ENCODE measurements at regions not wholly inside any gene's neighbourhood (a gene's known extent, or its start where the extent isn't known, plus 50 kb on each side); places are given as distances from the start of the nearest gene placed in this dataset.
A peak's percentile ranks its signal among the peaks of the same experiment; 100 is the strongest.

DNA sequence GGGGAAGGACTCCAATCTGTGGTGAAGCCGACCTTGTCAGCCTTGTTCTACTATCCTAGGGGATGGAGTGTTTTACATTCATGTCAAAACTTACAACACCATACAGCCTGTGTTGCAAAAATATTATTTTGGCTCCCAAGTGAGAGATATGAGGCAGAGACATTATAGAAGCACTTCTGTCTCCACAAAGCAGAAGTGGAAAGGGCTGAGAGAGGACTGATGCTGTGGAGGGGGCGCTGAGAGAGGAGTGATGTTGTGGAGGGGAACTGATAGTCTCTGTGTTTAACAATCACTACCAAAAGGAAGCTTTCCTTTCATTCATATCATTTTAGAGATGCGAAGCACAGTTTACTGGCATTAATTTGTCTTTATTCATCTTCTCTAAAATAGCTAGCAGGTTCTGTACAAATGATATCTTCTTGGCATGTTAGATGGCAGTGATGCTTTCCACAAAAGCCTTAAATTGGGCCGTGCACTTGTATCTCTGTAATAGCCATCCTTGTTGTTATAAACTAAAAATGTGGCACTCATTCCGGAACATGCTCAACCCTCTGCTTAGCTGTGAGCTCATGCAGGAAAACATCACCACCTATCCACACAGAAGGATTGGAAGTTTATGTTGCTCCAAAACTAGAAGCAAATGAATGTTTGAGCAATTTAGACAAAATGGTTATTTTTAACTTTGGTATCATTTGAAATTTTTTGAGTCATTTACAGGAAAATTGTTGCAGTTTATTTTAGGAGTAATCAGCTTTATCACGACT, 134.6 kb upstream of the TP63 start:
- no peak for ATAC-seq (replicated peaks)
- Mint-ChIP-seq H3K36me3 (ENCODE audit: insufficient read depth) (no peaks in the 10 kb centered on the region), H3K27me3 (no peaks in the 10 kb centered on the region), H3K4me3 (no peak overlapping the region), H3K9me3 (peaks cover 6 to 8% of the 10 kb centered on the region in 2 donors), H3K4me1 (ENCODE audit: low read depth in 2 of 2) (peaks cover 6 to 7% of the 10 kb centered on the region in 2 donors), H3K27ac (no peak overlapping the region)
- no peak for DNase-seq

- H3K27ac Mint-ChIP-seq: no peak overlapping the region
- H3K4me3 Mint-ChIP-seq: no peak overlapping the region
- no peaks in the 10 kb centered on the region for H3K36me3 Mint-ChIP-seq (ENCODE audit: insufficient read depth)
- ATAC-seq (replicated peaks) (no peak), DNase-seq (no peak)
- H3K27me3 Mint-ChIP-seq: no peaks in the 10 kb centered on the region
- H3K4me1 Mint-ChIP-seq (ENCODE audit: low read depth in 2 of 2): peaks cover 12 to 19% of the 10 kb centered on the region in 2 donors
- peaks cover 6 to 8% of the 10 kb centered on the region in 2 donors for H3K9me3 Mint-ChIP-seq
Observed at GRCh38 chr3:189498995-189499704, 132.0 kb upstream of the TP63 start.

- DNase-seq (no peak), ATAC-seq (replicated peaks) (no peak)
- Mint-ChIP-seq H3K4me3 (no peak overlapping the region), H3K9me3 (peaks cover 6 to 8% of the 10 kb centered on the region in 2 donors), H3K27me3 (no peaks in the 10 kb centered on the region), H3K27ac (no peak overlapping the region), H3K4me1 (ENCODE audit: low read depth in 2 of 2) (peaks cover 12 to 22% of the 10 kb centered on the region in 2 donors), H3K36me3 (ENCODE audit: insufficient read depth) (no peaks in the 10 kb centered on the region)
Observed at GRCh38 chr3:189500299-189500698, 130.9 kb upstream of the TP63 start.

DNA sequence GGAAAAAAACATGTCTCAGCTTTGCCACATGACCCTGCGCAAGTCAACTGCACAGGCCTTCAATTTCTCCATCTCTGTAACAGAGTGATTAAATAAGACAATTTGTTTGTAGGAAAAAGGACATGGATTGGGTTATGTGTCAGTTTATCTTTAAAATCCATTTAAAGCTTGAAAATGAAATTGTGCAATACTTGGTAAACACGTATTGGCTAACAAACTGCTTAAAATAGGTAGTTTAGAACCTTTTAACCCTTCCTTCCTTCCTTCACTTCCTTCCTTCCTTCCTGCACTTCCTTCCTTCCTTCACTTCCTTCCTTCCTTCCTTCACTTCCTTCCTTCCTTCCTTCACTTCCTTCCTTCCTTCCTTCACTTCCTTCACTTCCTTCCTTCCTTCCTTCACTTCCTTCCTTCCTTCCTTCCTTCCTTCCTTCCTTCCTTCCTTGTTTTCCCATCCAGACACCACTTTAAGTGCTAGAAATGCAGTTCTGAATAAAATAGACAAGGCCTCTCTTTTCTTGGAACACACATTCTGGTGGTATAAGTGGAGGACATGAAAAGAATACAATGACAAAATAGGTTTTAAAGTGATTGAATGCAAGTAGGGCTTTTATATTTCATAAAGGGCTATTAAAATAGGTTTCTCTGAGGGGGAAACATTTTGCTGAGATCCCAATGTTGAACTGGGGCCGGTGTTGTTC, 130.2 kb upstream of the TP63 start:
- no peak for ATAC-seq (replicated peaks)
- no peak for DNase-seq

GRCh38 chr3:189502256-189502655, 128.9 kb upstream of the TP63 start:
- no peaks in the 10 kb centered on the region for H3K36me3 Mint-ChIP-seq (ENCODE audit: insufficient read depth)
- H3K27me3 Mint-ChIP-seq: no peaks in the 10 kb centered on the region
- H3K27ac Mint-ChIP-seq: no peak overlapping the region
- peaks cover 6 to 8% of the 10 kb centered on the region in 2 donors for H3K9me3 Mint-ChIP-seq
- H3K4me3 Mint-ChIP-seq: no peak overlapping the region
- peaks cover 12 to 21% of the 10 kb centered on the region in 2 donors for H3K4me1 Mint-ChIP-seq (ENCODE audit: low read depth in 2 of 2)
- ATAC-seq (replicated peaks) (no peak), DNase-seq (no peak)

More for the DNA sequence above, 130.2 kb upstream of the TP63 start:
- peak overlapping the region in 1 of 2 donors; percentile 39 for H3K27ac Mint-ChIP-seq
- H3K4me1 Mint-ChIP-seq (ENCODE audit: low read depth in 2 of 2): peaks cover 12 to 22% of the 10 kb centered on the region in 2 donors
- H3K36me3 Mint-ChIP-seq (ENCODE audit: insufficient read depth): no peaks in the 10 kb centered on the region
- no peaks in the 10 kb centered on the region for H3K27me3 Mint-ChIP-seq
- peaks cover 6 to 8% of the 10 kb centered on the region in 2 donors for H3K9me3 Mint-ChIP-seq
- H3K4me3 Mint-ChIP-seq: no peak overlapping the region

DNA sequence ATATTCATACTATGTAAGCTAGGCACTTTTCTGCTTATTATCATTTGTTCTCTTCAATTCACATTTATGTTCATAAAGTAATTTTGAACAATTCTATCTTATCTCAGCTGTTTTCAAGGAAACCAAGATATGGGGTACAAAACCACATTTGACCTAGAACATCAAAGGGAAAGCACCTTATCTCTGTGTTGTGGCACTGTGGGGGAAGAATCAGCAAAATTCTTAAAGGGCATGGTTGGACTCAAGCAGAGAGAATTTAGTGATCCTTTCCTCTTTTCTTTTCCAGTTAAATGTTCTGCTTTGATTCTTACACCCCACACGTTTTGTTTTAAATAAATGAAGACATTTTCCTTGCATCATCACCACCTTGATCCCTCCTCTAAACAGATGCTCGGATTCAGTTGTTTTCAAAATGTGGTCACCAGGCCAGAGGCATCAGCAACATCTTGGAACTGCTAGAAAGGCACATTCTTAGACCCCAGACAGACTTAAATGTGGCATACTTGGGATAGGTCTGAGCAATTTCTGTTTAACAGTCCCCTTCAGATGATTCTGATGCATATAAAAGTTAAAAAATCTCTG, 128.4 kb upstream of the TP63 start:
- ATAC-seq (replicated peaks): peak; percentile 72
- Mint-ChIP-seq H3K27ac (no peak overlapping the region), H3K27me3 (no peaks in the 10 kb centered on the region), H3K36me3 (ENCODE audit: insufficient read depth) (no peaks in the 10 kb centered on the region), H3K4me1 (ENCODE audit: low read depth in 2 of 2) (peaks cover 12 to 21% of the 10 kb centered on the region in 2 donors), H3K4me3 (peak overlapping the region in 1 of 2 donors; percentile 41), H3K9me3 (peaks cover 6 to 8% of the 10 kb centered on the region in 2 donors)
- DNase-seq: no peak

GRCh38 chr3:189507856-189508255, 123.3 kb upstream of the TP63 start:
- Mint-ChIP-seq H3K4me1 (ENCODE audit: low read depth in 2 of 2) (peaks cover 2 to 6% of the 10 kb centered on the region in 2 donors), H3K9me3 (no peaks in the 10 kb centered on the region), H3K27me3 (no peaks in the 10 kb centered on the region), H3K4me3 (no peak overlapping the region), H3K36me3 (ENCODE audit: insufficient read depth) (no peaks in the 10 kb centered on the region), H3K27ac (no peak overlapping the region)
- DNase-seq (no peak), ATAC-seq (replicated peaks) (no peak)

DNA sequence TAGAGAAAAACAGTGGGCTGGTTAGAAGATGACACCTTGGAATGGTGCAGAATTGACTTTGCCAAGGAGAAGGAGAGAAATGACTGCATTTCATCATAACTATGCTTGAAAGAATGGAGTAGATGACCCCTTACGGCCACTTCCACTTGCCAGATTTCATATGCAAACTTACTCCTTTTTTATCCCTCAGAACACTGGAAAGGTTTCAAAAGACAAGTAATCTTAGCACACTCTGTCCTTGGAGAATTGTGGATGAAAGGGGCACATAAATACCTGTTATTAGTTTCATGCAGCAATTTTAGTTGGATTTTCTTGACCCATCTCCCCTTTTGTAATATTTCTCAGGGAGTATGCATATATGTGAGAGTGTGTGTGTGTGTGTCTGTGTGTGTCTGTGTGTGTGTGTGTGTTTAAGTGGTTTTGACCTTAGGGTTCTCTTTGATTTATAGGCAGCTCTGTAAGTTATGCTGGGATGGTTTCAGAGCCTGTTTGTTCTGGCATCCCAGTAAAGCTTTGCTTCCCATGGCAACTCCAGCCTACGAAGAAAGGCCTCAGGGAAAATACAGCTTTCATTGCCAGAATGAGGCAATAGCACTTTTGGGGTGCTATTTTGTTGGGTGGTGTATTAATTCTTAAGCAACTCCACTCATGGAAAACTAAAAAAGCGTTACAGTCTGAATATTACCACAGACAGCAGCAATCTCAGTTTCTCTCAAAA, 122.2 kb upstream of the TP63 start:
- H3K4me1 Mint-ChIP-seq (ENCODE audit: low read depth in 2 of 2): peaks cover 0 to 4% of the 10 kb centered on the region in 2 donors
- peaks cover 0 to 2% of the 10 kb centered on the region in 2 donors for H3K9me3 Mint-ChIP-seq
- H3K36me3 Mint-ChIP-seq (ENCODE audit: insufficient read depth): no peaks in the 10 kb centered on the region
- DNase-seq (no peak), ATAC-seq (replicated peaks) (no peak)
- H3K27ac Mint-ChIP-seq: peak overlapping the region in 1 of 2 donors; percentile 5
- H3K4me3 Mint-ChIP-seq: no peak overlapping the region
- no peaks in the 10 kb centered on the region for H3K27me3 Mint-ChIP-seq

DNA sequence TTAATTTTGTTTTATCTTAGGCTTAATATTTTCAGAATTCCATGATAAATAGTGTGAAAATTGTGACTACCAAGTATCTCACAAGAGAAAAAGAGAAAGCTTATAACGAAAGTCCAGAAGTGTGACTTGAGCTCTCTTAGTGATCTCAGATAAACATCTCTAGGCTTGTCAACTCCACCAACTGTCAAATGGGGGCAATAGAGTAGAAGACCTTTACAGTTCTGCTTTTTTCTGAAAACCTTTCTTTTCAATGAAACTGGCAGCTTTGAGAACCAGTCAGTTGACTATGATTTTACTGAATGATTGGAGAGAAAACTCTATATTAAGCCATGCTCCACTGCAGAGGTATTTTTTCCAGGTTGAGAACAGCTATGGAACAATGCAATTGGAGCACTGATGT, 119.2 kb upstream of the TP63 start:
- H3K27ac Mint-ChIP-seq: no peak overlapping the region
- DNase-seq (no peak), ATAC-seq (replicated peaks) (no peak)
- no peaks in the 10 kb centered on the region for H3K4me1 Mint-ChIP-seq (ENCODE audit: low read depth in 2 of 2)
- no peak overlapping the region for H3K4me3 Mint-ChIP-seq
- H3K27me3 Mint-ChIP-seq: no peaks in the 10 kb centered on the region
- H3K9me3 Mint-ChIP-seq: peaks cover 1 to 14% of the 10 kb centered on the region in 2 donors
- no peaks in the 10 kb centered on the region for H3K36me3 Mint-ChIP-seq (ENCODE audit: insufficient read depth)

DNA sequence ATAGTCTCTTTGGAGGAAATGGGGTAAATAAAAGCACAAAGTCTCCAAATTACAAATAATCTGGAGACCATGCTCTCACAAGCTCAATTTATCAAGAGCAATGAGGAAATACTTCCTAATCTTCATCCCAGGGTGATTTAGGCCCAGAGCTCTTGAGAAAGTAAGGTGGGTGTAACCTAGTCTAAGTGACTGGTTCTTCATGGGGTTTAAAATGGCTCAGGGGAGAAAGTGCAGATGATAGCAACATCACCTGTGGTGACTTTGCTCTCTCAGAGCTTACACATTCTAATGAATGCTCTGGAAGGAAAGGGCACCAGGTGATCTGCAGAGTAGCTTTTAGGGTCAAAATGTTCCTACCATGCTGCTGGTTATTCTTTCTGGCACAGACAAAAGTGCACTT, 118.4 kb upstream of the TP63 start:
- ATAC-seq (replicated peaks) (no peak), DNase-seq (no peak)
- Mint-ChIP-seq H3K27me3 (no peaks in the 10 kb centered on the region), H3K36me3 (ENCODE audit: insufficient read depth) (no peaks in the 10 kb centered on the region), H3K4me1 (ENCODE audit: low read depth in 2 of 2) (no peaks in the 10 kb centered on the region), H3K9me3 (peaks cover 1 to 14% of the 10 kb centered on the region in 2 donors), H3K4me3 (no peak overlapping the region), H3K27ac (no peak overlapping the region)

- Mint-ChIP-seq H3K36me3 (ENCODE audit: insufficient read depth) (no peaks in the 10 kb centered on the region), H3K4me1 (ENCODE audit: low read depth in 2 of 2) (no peaks in the 10 kb centered on the region), H3K27ac (no peak overlapping the region), H3K4me3 (no peak overlapping the region), H3K27me3 (no peaks in the 10 kb centered on the region), H3K9me3 (peaks cover 1 to 14% of the 10 kb centered on the region in 2 donors)
- ATAC-seq (replicated peaks) (no peak), DNase-seq (no peak)
Observed at GRCh38 chr3:189513281-189514117, 117.7 kb upstream of the TP63 start.

- Mint-ChIP-seq H3K36me3 (ENCODE audit: insufficient read depth) (no peaks in the 10 kb centered on the region), H3K27ac (no peak overlapping the region), H3K4me1 (ENCODE audit: low read depth in 2 of 2) (no peaks in the 10 kb centered on the region), H3K9me3 (peaks cover 7 to 27% of the 10 kb centered on the region in 2 donors), H3K4me3 (no peak overlapping the region), H3K27me3 (no peaks in the 10 kb centered on the region)
- DNase-seq (no peak), ATAC-seq (replicated peaks) (no peak)
Observed at GRCh38 chr3:189516039-189516438, 115.2 kb upstream of the TP63 start.

Data from effector memory CD8-positive, alpha-beta T cell (primary cell).